GM21367 (cell line): ENCODE measurements at regions not wholly inside any gene's neighbourhood (a gene's known extent, or its start where the extent isn't known, plus 50 kb on each side); places are given as distances from the start of the nearest gene placed in this dataset.
A peak's percentile ranks its signal among the peaks of the same experiment; 100 is the strongest.

Experiments used
- ATAC-seq: cut with Tn5 transposase; IDR thresholded peaks from one replicate; pipeline ENCODE4 v1.9.1; 2021; ENCODE audit not compliant: unreplicated experiment

DNA sequence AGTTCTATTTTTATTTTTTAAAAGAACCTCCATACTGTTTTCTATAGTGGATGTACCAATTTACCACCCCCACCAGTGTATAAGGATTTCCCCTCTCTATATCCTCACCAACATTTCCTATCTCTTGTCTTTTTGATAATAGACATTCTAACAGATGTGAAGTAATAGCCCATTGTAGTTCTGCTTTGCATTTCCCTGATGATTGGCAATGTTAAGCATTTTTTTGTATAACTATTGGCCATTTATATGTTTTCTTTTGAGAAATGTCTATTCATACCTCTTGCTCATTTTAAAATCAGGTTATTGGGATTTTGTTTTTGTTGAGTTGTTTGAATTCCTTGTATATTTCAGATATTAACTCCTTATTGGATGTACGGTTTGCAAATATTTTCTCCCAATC is 251.1 kb upstream of the HTR2C start:
- ATAC-seq, result no peak

DNA sequence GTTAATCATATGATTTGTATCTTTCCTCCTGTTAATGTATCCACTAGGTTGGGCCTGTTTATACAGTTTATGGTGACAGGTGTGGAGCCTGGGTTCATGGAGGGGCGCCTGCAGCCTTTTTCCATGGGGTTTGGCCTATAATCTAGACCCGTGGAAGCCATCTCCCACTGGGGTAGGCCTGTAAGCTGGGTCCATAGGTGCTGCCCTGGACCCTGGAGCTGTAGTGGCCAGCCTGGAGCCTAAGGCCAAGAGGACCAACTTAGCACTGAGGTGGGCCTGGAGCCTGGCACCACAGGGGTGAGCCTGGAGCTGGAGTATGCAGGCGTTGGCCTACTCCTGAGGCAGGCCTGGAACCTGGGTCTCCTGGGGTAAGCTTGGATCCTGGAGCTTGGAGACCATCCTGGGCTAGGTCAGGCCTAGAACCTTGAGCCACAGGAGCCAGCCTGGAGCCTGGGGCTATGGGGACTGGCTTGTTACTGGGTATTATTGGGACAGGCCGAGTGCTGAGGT is 249.4 kb upstream of the HTR2C start:
- no peak for ATAC-seq

DNA sequence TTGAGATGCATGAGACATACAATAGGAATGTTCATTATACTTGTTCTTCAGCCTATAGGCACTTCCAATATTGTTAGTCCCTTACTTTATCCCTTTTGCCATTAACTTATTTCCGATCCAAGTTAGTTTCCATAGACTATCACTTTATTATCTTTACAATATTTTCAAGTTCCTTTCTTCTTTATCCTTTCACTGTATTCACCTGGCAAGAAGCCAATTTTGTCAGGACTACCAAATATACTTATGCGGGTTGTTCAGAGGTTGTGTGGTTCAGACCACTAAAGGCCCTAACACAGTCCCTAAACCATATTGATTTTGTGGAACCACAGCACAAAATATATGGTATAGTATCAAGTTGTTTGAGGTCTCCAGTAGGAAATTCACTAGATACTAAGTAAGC is 245.0 kb upstream of the HTR2C start:
- ATAC-seq, result no peak

- peak; percentile 92 for ATAC-seq
These were observed 239.0 kb upstream of the HTR2C start for GRCh38 chrX:114344756-114345349.

- no peak for ATAC-seq
These were observed 222.7 kb upstream of the HTR2C start for GRCh38 chrX:114361076-114361725.

DNA sequence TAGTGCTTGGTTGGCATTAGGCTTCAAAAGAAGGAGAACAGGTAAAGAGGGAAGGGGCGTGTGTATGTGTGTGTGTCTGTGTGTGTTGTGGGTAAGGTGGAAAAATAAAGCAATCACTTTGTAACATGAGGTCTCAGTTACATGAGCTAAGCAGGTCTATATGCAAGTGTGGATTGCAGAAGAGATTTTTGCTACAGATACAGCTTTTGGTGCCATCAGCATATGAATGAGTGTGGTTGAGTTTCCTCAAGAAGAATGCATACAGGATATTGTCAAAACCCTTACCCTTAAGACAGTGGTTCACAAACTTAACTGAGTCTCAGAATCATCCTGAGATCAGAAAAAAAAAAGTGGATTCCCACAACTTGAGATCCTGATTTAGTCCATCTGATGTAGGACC is 220.5 kb upstream of the HTR2C start:
- no peak for ATAC-seq

DNA sequence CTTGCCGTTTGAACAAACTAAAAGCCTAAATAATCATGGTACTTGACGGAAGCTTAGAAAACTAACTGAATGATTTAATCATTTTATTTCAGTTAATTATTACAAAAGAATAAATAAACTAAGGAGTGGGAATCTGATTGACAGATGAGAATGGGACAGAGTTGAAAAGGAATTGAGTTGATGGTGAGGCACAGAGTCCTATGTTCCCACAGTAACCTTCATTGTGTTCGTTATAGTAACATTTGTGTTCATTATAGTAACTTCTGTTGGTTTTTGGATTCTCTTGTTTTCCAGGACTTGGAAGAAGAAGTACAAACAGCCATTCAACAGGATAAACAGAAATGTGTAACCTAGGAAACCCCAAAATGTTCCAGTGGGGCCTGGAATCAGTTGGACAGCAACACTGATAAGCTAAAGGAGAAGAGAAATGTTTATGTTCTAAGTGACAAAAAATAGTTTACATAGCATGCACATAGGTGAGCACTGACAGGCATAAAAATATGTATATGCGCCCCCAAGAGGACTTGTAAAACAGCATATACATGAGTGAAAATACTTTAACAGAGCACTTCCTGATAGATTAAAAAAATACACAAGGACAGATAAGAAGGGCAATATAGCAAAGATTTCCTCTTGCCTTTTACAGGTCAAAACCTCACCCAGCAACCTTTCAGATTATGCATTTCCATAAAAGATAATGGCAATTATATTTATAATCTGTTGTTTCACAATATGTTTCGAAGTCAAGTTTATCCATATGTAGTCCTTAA is 218.6 kb upstream of the HTR2C start:
- no peak for ATAC-seq

DNA sequence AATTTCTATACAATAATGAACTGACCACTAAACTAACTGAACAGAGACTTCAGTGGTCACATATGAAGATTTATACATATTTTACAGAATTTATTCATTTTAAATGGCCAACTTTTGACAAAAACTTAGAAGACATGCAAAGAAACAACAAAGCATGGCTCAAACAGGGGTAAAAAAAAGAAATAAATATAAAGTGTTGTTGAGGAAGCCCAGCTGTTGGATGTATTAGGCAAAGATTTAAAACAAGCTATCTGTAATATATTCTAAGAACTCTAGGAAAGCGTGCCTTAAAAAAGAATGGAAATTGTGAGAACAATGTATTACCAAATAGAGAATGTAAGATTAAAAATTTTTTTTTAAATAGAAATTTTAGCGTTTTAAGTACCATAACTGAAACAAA is 210.9 kb upstream of the HTR2C start:
- ATAC-seq, result no peak

GRCh38 chrX:114390251-114390796 is 193.6 kb upstream of the HTR2C start:
- ATAC-seq, result no peak
